Endothelial cell of umbilical vein (primary cell): ENCODE measurements at regions not wholly inside any gene's neighbourhood (a gene's known extent, or its start where the extent isn't known, plus 50 kb on each side); places are given as distances from the start of the nearest gene placed in this dataset.

Source experiments
- BruUV-seq: library from RNA; stranded (reverse); fragments of 400-500 nt; replicated peaks from 2 replicates; lab custom pipeline; 2021; lab: Mats Ljungman, UMichigan
- CTCF ChIA-PET: fragments of 300-600, 350-600 bp; sonication (Branson Sonifier 250); formaldehyde crosslinking; loops from one replicate; lab custom pipeline; 2021; ENCODE audit warnings: antibody characterized with exemption, inconsistent platforms; lab: Charles Lee
- POLR2A ChIA-PET: fragments of 300-600, 350-600 bp; sonication (Branson Sonifier 250); formaldehyde crosslinking; loops from one replicate; lab custom pipeline; 2021; ENCODE audit warnings: antibody characterized with exemption, inconsistent platforms; lab: Charles Lee
- DNase-seq: peaks from one replicate; pipeline ENCODE4 v3.0.0-alpha.2; 2011; ENCODE audit warnings: low read depth, low spot score
- FAIRE-seq: peaks from 2 replicates; lab custom pipeline; 2011; peaks lifted over from hg19 to GRCh38; lab: Jason Lieb, UNC
- H2AFZ ChIP-seq: 2 replicates; pipeline ENCODE4 v1.6.0; 2012; ENCODE audit warnings: low read depth, low read length, control low read depth, inconsistent platforms
- H3K27ac ChIP-seq: 2 replicates; pipeline ENCODE4 v1.5.1; 2011; ENCODE audit warnings: low read depth, mild to moderate bottlenecking, control low read depth, low read length, moderate library complexity; ENCODE audit not compliant: insufficient read depth
- H3K27me3 ChIP-seq, 2 experiments: 2 replicates each; pipeline versions ENCODE4 v1.6.0 to v1.6.1; 2011; ENCODE audit warnings: low read length in 2 of 2, mixed read lengths in 1 of 2; ENCODE audit not compliant: control insufficient read depth in 2 of 2, insufficient read depth in 2 of 2
- H3K36me3 ChIP-seq, 2 experiments: 2 replicates in 1 of 2; 3 replicates in 1 of 2; pipeline ENCODE4 v1.5.1; 2011; ENCODE audit warnings: low read length in 2 of 2, mild to moderate bottlenecking in 1 of 2, moderate library complexity in 1 of 2; ENCODE audit not compliant: control insufficient read depth in 2 of 2, insufficient read depth in 2 of 2; ENCODE audit errors: extremely low read depth in 1 of 2
- H3K4me1 ChIP-seq: 3 replicates; pipeline ENCODE4 v1.5.1; 2011; ENCODE audit warnings: mild to moderate bottlenecking, low read length; ENCODE audit not compliant: control insufficient read depth, insufficient read depth; ENCODE audit errors: extremely low read depth
- H3K4me2 ChIP-seq: 2 replicates; pipeline ENCODE4 v1.6.1; 2011; ENCODE audit warnings: low read length, control low read depth, mixed read lengths; ENCODE audit not compliant: insufficient read depth
- H3K4me3 ChIP-seq, 3 experiments: fragments of 200-600 bp in 1 of 3; sonication (generic), shearing (Covaris generic) in 1 of 3; replicated peaks in 1 of 3; 2 replicates each; pipeline ENCODE4 v1.5.1; 2011 to 2016; ENCODE audit warnings: control low read depth in 3 of 3, low read length in 3 of 3, mild to moderate bottlenecking in 2 of 3, inconsistent platforms in 1 of 3, low read depth in 1 of 3, moderate library complexity in 1 of 3; ENCODE audit not compliant: insufficient read depth in 1 of 3
- H3K79me2 ChIP-seq: 2 replicates; pipeline ENCODE4 v1.6.0; 2012; ENCODE audit warnings: low read length, inconsistent platforms; ENCODE audit not compliant: control insufficient read depth, insufficient read depth
- H3K9ac ChIP-seq: replicated peaks from 2 replicates; pipeline ENCODE3; 2011; ENCODE audit warnings: low read length, control low read depth; ENCODE audit not compliant: insufficient read depth; ENCODE audit errors: extremely low read depth
- H3K9me1 ChIP-seq: replicated peaks from 3 replicates; pipeline ENCODE4 v1.6.0; 2011; ENCODE audit warnings: mild to moderate bottlenecking, low read length; ENCODE audit not compliant: control insufficient read depth, insufficient read depth; ENCODE audit errors: extremely low read depth
- H3K9me3 ChIP-seq: replicated peaks from 2 replicates; pipeline ENCODE4 v1.5.1; 2012; ENCODE audit warnings: low read length, inconsistent platforms; ENCODE audit not compliant: control insufficient read depth, insufficient read depth
- H4K20me1 ChIP-seq: replicated peaks from 2 replicates; pipeline ENCODE3; 2011; ENCODE audit warnings: mild to moderate bottlenecking, low read length; ENCODE audit not compliant: control insufficient read depth, insufficient read depth; ENCODE audit errors: extremely low read depth
- EZH2 ChIP-seq: IDR thresholded peaks from 2 replicates; pipeline ENCODE4 v1.6.1; 2012; ENCODE audit warnings: borderline replicate concordance, low read depth, mild to moderate bottlenecking, moderate library complexity, low read length, inconsistent platforms; ENCODE audit not compliant: severe bottlenecking
- FOS ChIP-seq: IDR thresholded peaks from 2 replicates; pipeline ENCODE4 v1.6.1; 2011; ENCODE audit warnings: mild to moderate bottlenecking, low read length, moderate library complexity, borderline replicate concordance; ENCODE audit not compliant: insufficient read depth
- POLR2AphosphoS5 ChIP-seq: IDR thresholded peaks from 2 replicates; pipeline ENCODE4 v1.6.1; 2012; ENCODE audit warnings: low read depth, mild to moderate bottlenecking, control low read depth, low read length, moderate library complexity; ENCODE audit not compliant: insufficient read depth
- dilution Hi-C: fragments of 300-500 bp; cut with MboI; formaldehyde crosslinking; loops from one replicate; pipeline ENCODE4 v1.15.0; 2019; ENCODE audit warnings: low sequenced_read_pairs; ENCODE audit not compliant: extremely low pct_ligation_motif_present
- intact Hi-C: fragments of 100-400 bp; cut with micrococcal nuclease; formaldehyde crosslinking; loops from one replicate; pipeline ENCODE4 v1.10.0; 2022
- TF ChIP-seq, protein P1 (sequence below), 2 donors: IDR thresholded peaks; 1 replicate in 1 of 2; 2 replicates in 1 of 2; pipeline ENCODE4 v1.5.1; 2011; ENCODE audit warnings: low read length in 2 of 2, mild to moderate bottlenecking in 2 of 2, moderate library complexity in 2 of 2, control low read depth in 1 of 2, inconsistent platforms in 1 of 2, low read depth in 1 of 2; ENCODE audit not compliant: insufficient read depth in 1 of 2; ENCODE audit errors: extremely low read depth in 1 of 2

DNA sequence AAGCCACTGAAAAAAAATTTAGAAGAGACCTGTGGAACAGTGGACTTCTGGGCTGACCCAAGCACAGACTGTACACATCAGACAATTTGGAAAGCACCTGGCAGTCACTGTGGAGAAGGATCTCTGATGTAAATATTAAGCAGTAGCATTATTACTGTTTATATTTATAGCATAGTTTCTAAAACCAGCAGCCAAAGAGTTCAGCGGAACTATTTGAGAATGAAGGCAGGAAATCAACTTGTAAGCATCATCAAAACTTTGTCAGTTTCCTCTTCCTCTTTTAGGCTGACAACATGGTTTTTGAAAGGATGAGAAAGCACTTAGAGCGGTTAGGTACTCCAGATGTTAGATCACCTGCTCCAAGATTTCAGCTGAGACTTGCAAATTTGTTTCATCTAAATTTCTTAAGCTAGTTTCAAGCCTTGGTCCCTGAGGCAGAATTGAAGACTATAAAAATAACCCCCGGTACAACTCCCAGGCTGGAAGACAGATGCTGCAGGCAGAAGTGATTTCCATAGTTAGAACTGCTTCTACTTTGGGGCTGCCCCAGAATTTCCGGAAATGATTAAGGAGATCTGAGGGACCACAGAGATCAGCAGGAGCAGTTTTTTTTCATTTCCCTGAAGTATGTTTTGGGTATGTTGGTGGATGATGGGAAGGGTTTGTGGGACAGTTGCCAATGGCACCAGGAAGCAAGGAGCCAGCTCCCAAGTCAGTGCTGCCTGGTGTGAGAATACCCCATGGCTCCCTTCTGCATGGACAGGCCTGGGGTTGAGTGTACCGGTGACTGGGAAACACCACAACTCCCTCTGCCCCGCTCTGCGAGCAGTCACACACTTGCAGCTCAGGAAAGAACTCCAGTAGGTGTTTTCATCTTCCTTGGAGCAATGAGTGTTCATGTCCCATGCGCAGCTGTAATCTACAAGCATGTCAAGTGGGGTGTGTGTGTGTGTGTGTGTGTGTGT lies 354.5 kb downstream of the NUAK1 start:
- Histone ChIP-seq H3K36me3 (no peaks in the 10 kb centered on the region), H3K9ac (no peak overlapping the region), H3K4me3 (no peak overlapping the region), H3K27me3 (peaks cover 7 to 16% of the 10 kb centered on the region in 2 experiments), H3K4me2 (no peak overlapping the region), H4K20me1 (no peaks in the 10 kb centered on the region), H3K27ac (no peak overlapping the region), H3K4me1 (no peaks in the 10 kb centered on the region), H3K9me3 (no peaks in the 10 kb centered on the region), H3K79me2 (no peaks in the 10 kb centered on the region), H2AFZ (no peak overlapping the region), H3K9me1 (no peaks in the 10 kb centered on the region)
- POLR2A ChIA-PET, result no interaction called here
- intact Hi-C loops (no loop called here), dilution Hi-C loops (no loop called here)
- DNase-seq (no peak), FAIRE-seq (no peak)
- TF ChIP-seq FOS (no peak), EZH2 (no peak), POLR2AphosphoS5 (no peak)
- TF ChIP-seq, protein P1, sequence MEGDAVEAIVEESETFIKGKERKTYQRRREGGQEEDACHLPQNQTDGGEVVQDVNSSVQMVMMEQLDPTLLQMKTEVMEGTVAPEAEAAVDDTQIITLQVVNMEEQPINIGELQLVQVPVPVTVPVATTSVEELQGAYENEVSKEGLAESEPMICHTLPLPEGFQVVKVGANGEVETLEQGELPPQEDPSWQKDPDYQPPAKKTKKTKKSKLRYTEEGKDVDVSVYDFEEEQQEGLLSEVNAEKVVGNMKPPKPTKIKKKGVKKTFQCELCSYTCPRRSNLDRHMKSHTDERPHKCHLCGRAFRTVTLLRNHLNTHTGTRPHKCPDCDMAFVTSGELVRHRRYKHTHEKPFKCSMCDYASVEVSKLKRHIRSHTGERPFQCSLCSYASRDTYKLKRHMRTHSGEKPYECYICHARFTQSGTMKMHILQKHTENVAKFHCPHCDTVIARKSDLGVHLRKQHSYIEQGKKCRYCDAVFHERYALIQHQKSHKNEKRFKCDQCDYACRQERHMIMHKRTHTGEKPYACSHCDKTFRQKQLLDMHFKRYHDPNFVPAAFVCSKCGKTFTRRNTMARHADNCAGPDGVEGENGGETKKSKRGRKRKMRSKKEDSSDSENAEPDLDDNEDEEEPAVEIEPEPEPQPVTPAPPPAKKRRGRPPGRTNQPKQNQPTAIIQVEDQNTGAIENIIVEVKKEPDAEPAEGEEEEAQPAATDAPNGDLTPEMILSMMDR (IDR thresholded peaks at IDR 0.05; ENCODE audit: extremely low read depth in 1 of 2, insufficient read depth in 1 of 2, low read depth in 1 of 2, low read length in 2 of 2), result no peak
- CTCF ChIA-PET, result no interaction called here
- BruUV-seq, result no TSS peak
